ENCODE measurements at regions not wholly inside any gene's neighbourhood (a gene's known extent, or its start where the extent isn't known, plus 50 kb on each side); places are given as distances from the start of the nearest gene placed in this dataset.

GRCh38 chr2:19846567-19846966, 55.2 kb downstream of the TTC32 start:
- no peak overlapping the region for H3T11ph ChIP-seq (ENCODE audit: low read length)

More at GRCh38 chr2:19846567-19846966, 55.2 kb downstream of the TTC32 start:
- Histone ChIP-seq H3K18ac (ENCODE audit: insufficient read length, low read depth, low read length) (no peak overlapping the region), H3K23ac (ENCODE audit: insufficient read length, low read depth, low read length) (no peak overlapping the region), H2BK20ac (ENCODE audit: low read depth, low read length, poor library complexity, severe bottlenecking) (no peak overlapping the region), H3K79me1 (ENCODE audit: insufficient read depth, low read depth, low read length, poor library complexity, severe bottlenecking) (no peaks in the 10 kb centered on the region), H2BK120ac (ENCODE audit: low read depth, low read length, poor library complexity, severe bottlenecking) (no peak overlapping the region), H3K14ac (ENCODE audit: insufficient read depth, low read length) (no peak overlapping the region), H4K91ac (ENCODE audit: insufficient read length, low read depth, low read length) (no peak overlapping the region), H3K9me3 (ENCODE audit: control insufficient read depth, low read depth, low read length) (no peaks in the 10 kb centered on the region), H3K27me3 (ENCODE audit: insufficient read depth, low read length) (no peaks in the 10 kb centered on the region), H3K23me2 (ENCODE audit: insufficient read length, low read depth, low read length, poor library complexity, severe bottlenecking) (no peaks in the 10 kb centered on the region), H2BK12ac (ENCODE audit: insufficient read length, low read depth, low read length) (no peak overlapping the region), H3K4me1 (ENCODE audit: insufficient read depth, low read length) (peaks cover 2% of the 10 kb centered on the region; the same call in 1 of the 2 replicates), H2AK5ac (ENCODE audit: insufficient read length, low read length) (no peak overlapping the region), H2BK15ac (ENCODE audit: low read depth, low read length) (no peak overlapping the region), H3K27ac (ENCODE audit: insufficient read length, low read depth, low read length) (no peak overlapping the region), H4K20me1 (ENCODE audit: control insufficient read depth, insufficient read depth, insufficient read length) (no peaks in the 10 kb centered on the region), H3K4me2 (ENCODE audit: insufficient read depth, insufficient read length, low read length) (no peak overlapping the region), H3K56ac (ENCODE audit: insufficient read length, low read depth, low read length) (no peak overlapping the region), H2AFZ (ENCODE audit: low read length) (no peak overlapping the region), H4K8ac (replicated peaks; ENCODE audit: insufficient read length, low read depth, low read length) (no peak overlapping the region), H3K79me2 (ENCODE audit: insufficient read depth, low read length) (no peaks in the 10 kb centered on the region), H2BK5ac (ENCODE audit: insufficient read length, low read length) (no peak overlapping the region), H3K4ac (ENCODE audit: low read depth, low read length) (no peak overlapping the region), H4K5ac (ENCODE audit: insufficient read length, low read depth, low read length) (no peak overlapping the region), H3K9ac (ENCODE audit: extremely low read depth, insufficient read length, low read length) (no peak overlapping the region)
- no peak for TF ChIP-seq CTCF (conservative IDR thresholded peaks at IDR 0.05)
- Mint-ChIP-seq H3K36me3 (ENCODE audit: insufficient read depth in 1 of 3, low read depth in 3 of 3) (no peaks in the 10 kb centered on the region; a peak in 1 of 7 replicates), H3K27ac (no peak overlapping the region), H3K9me3 (peaks cover 0 to 5% of the 10 kb centered on the region in 2 experiments; a peak in 1 of 5 replicates), H3K27me3 (ENCODE audit: low read depth) (peaks cover 7% of the 10 kb centered on the region), H3K4me1 (no peaks in the 10 kb centered on the region; a peak in 1 of 4 replicates), H3K4me3 (no peak overlapping the region)
- no CpG with 5 or more reads among the region's 2 CpGs for WGBS (ENCODE audit: extremely low coverage, insufficient read length, low lambda C conversion rate)
- no peak for DNase-seq

All from H9 (cell line).